ENCODE measurements at regions not wholly inside any gene's neighbourhood (a gene's known extent, or its start where the extent isn't known, plus 50 kb on each side); places are given as distances from the start of the nearest gene placed in this dataset.

- no peak for TF ChIP-seq CTCF (IDR thresholded peaks at IDR 0.05)
- TF ChIP-seq POLR2A (IDR thresholded peaks at IDR 0.05): no peak
These were observed 63.3 kb downstream of the IRX1 start for GRCh38 chr5:3658929-3659328.
